MM.1S (cell line): ENCODE measurements at regions not wholly inside any gene's neighbourhood (a gene's known extent, or its start where the extent isn't known, plus 50 kb on each side); places are given as distances from the start of the nearest gene placed in this dataset.

ENCODE experiments used
- EZH2 ChIP-seq: fragments of 300-600 bp; sonication (generic); optimal IDR thresholded peaks from 2 replicates; pipeline ENCODE3; 2017; ENCODE audit warnings: low read depth, mild to moderate bottlenecking, antibody characterized with exemption, low read length, mixed read lengths
- TF ChIP-seq, protein P1 (sequence below): fragments of 300-600 bp; sonication (generic); IDR thresholded peaks from 2 replicates; pipeline ENCODE4 v1.5.1; 2016; ENCODE audit warnings: antibody characterized with exemption, low read length, mixed read lengths

DNA sequence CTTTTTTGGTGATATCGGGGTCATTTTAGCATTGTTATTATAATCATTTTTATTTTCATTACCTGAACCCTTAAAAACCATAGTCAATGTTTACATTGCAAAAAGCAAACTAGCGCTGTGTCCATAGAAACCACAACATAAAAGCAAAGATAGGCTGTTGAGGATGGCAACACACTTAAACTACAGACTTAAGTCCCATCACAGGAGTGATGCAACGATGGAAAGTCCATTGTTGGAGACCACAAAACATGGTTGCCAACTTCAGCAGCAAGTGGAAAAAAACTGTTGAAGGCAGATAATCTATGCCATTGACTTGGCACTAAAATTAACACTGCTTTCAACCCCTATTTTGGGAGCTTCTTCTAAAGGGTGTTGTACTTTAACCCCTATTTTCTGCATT is 398.8 kb upstream of the IGFBP3 start:
- TF ChIP-seq, protein P1, sequence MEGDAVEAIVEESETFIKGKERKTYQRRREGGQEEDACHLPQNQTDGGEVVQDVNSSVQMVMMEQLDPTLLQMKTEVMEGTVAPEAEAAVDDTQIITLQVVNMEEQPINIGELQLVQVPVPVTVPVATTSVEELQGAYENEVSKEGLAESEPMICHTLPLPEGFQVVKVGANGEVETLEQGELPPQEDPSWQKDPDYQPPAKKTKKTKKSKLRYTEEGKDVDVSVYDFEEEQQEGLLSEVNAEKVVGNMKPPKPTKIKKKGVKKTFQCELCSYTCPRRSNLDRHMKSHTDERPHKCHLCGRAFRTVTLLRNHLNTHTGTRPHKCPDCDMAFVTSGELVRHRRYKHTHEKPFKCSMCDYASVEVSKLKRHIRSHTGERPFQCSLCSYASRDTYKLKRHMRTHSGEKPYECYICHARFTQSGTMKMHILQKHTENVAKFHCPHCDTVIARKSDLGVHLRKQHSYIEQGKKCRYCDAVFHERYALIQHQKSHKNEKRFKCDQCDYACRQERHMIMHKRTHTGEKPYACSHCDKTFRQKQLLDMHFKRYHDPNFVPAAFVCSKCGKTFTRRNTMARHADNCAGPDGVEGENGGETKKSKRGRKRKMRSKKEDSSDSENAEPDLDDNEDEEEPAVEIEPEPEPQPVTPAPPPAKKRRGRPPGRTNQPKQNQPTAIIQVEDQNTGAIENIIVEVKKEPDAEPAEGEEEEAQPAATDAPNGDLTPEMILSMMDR: no peak
- no peak for TF ChIP-seq EZH2
